NCI-H2029 (cell line): ENCODE measurements at regions not wholly inside any gene's neighbourhood (a gene's known extent, or its start where the extent isn't known, plus 50 kb on each side); places are given as distances from the start of the nearest gene placed in this dataset.

ENCODE experiments used
- DNase-seq: peaks from one replicate; lab custom pipeline; 2025; lab: John Stamatoyannopoulos, UW

- no peak for DNase-seq
These were observed 140.2 kb upstream of the MOCS1 start for GRCh38 chr6:40074306-40075055.

GRCh38 chr6:40066372-40066771, 132.1 kb upstream of the MOCS1 start:
- DNase-seq, result no peak

DNA sequence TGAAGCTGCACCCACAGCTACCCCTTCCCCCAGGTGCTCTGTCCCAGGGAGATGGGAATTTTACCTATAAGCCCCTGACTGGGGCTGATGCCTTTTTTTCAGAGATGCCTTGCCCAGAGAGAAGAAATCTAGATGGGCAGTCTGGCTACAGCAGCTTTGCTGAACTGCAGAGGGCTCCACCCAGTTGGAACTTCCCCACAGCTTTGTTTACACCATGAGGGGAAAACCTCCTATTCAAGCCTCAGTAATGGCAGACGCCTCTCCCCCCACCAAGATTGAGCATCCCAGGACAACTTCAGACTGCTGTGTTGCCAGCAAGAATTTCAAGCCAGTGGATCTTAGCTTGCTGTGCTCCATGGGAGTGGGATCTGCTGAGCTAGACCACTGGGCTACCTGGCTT, 122.6 kb upstream of the MOCS1 start:
- no peak for DNase-seq

GRCh38 chr6:40054602-40055001, 120.3 kb upstream of the MOCS1 start:
- no peak for DNase-seq

GRCh38 chr6:40054186-40054585, 119.9 kb upstream of the MOCS1 start:
- no peak for DNase-seq

GRCh38 chr6:40049128-40049527, 114.9 kb upstream of the MOCS1 start:
- no peak for DNase-seq

DNA sequence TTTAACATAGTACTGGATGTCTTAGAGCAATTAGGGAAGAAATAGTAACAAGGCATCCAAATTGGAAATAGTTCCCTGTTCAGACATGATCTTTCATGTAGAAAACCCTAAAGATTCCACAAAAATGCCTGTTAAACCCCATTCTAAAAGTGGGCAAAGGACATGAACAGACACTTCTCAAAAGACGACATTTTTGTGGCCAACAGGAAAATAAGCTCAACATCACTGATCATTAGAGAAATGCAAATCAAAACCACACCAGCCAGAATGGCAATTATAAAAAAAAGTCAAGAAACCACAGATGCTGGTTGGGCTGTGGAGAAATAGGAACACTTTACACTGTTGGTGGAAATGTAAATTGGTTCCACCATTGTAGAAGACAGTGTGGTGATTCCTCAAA, 109.9 kb upstream of the MOCS1 start:
- no peak for DNase-seq

GRCh38 chr6:40042232-40042631, 108.0 kb upstream of the MOCS1 start:
- no peak for DNase-seq

DNA sequence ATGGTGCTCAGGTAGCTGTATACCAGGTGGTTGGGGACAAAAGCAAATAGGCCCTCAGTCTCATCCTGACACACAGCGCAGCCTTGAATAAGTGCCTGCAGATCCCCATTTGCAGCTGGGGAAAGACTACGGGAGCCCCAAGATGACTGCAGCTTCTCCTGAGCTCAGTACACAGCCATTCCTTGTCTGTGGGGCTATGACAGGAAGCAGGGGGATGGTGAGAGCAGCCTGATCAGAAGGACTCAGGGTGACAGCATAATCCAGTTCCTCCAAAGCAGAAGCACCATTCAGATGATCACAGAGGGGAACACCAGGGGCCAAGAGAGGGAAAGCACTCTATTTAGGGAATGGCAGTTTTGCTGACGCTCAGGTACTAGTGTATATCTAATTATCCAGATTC, 104.8 kb upstream of the MOCS1 start:
- DNase-seq, result no peak

- no peak for DNase-seq
These were observed 104.4 kb upstream of the MOCS1 start for GRCh38 chr6:40038626-40039025.

- no peak for DNase-seq
These were observed 103.0 kb upstream of the MOCS1 start for GRCh38 chr6:40037271-40037670.

DNA sequence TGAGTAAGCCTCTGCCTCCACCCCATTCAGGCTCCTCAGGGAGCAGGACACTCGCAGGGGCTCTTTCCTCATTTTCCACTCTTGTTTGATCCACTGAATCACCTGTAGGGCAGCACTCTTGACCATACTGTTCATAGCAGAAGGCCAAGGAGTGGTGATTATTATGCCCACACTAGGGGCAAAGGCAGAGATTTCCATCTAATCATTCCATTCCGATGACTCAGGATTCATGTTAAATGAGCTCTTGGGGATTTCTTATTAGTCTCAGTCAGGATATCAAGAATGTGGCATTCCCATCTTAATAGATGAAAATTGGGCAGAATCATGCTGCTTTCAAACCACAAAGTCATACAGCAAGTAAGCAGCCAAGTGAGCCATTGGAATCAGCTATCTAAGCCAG, 101.9 kb upstream of the MOCS1 start:
- DNase-seq, result no peak

DNA sequence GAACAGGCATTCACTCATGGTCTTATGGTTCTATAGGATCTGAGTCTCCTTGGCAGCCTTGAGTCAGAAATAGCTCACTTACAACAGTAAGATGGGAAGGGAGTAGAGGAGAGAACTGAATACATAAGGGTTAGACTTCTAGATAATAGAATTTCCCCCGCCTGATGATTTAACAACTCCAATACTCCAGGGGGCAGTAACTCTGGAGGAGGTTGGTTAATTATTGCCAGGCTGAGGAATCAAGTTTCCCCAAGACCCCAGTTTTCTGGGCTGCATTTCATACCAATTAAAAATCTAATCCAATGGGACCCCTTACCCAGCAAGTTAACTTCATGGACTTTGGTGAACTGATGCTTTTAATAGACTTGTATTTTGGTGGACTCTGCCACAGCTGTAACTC, 94.2 kb upstream of the MOCS1 start:
- no peak for DNase-seq

DNA sequence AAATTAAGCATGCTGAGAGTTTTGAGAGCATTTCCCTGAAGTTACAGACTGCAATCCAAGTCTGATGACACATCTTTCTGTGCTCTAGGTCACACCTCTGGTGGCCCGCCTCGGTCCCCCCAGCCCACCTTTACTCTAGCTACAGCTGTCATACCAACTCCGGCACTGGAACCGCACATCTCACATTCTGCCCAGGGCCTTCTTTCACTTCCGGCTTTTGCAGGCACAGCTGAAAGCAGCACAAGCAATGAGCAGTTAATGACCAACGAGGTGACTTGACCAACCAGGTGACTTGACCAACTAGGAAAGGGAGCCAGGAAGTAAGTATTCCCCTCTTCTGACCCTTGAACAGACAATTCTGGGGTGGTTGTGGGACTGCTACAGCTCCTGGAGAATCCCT, 88.6 kb upstream of the MOCS1 start:
- no peak for DNase-seq

DNA sequence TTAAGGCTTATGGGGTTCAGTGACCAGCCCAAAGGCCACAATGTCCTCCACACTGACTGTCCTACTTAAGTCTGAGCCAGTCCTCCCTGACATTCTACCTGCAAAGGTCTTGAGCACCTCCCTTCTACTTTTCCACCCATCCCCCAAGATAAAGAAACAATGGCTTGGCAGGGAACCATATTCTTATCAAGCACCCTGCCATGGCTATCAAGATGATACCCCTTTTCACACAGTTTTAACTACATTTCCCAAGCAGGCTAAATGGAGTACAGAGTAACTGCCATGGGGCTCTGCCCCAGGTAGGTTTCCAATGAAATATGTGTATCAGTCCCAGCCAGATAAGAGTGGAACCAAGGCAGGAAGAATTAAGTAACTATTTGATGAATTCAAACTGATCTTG, 85.9 kb upstream of the MOCS1 start:
- no peak for DNase-seq

DNA sequence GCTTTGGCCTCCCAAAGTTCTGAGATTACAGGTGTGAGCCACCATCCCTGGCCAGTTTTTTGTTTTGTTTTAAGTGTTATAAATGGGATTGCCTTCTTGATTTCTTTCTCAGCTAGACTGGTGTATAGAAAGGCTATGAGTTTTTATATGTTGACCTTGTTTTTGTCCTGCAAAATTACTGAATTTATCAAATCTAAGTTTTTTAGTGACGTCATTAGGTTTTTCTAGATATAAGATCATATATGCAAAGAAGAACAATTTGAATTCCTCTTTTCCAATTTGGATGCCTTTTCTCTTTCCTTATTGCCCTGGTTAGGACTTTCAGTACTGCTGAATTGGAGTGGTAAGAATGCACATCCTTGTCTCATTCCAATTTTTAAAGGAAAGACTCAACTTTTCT, 81.3 kb upstream of the MOCS1 start:
- DNase-seq, result no peak

DNA sequence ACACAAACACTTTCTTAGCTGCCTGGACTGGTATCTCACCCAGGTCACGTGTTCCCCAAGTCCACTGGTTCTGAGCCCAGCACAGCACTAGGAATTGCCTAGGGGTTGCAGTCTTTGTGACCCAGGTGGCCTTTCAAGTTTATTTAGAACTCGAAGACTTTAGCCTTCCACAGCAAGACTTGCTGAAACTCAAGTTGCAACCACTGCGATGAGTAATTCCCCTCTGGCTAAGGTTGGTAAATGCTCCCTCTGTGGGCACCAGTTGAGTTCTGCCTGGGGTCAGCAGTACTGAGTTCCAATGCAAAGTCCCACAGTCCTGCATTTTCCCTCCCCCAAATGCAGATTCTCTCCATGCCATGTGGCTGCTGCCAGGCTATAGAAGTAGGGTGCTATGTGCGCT, 77.6 kb upstream of the MOCS1 start:
- no peak for DNase-seq

DNA sequence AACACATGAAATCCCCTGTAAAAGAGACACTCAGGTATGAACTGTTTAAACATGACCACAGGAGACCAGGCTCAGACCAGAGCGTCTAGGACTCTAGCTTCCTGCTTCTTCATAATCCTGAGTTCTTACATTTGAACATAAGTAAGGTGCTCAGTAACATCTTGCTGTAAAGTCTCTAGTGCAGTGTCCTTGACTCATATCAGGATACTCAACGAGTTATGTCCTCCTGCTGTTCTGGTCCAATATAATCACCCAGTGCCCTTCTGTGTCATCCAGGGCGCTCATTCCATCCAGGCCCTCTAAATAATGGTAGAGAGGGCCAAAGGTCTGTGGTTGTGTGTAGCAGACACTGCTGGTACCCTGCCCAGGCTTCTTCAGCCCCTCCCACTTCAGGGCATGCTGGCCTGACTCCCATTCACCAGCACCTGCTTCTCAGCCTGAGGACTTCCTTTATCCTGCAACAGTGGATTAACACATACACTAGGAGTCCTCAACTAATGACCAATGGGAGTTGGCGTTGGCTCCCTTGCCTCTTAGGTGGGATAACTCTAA, 66.8 kb upstream of the MOCS1 start:
- DNase-seq, result peak; percentile 71

- DNase-seq, result no peak
These were observed 65.0 kb upstream of the MOCS1 start for GRCh38 chr6:39999006-39999867.

DNA sequence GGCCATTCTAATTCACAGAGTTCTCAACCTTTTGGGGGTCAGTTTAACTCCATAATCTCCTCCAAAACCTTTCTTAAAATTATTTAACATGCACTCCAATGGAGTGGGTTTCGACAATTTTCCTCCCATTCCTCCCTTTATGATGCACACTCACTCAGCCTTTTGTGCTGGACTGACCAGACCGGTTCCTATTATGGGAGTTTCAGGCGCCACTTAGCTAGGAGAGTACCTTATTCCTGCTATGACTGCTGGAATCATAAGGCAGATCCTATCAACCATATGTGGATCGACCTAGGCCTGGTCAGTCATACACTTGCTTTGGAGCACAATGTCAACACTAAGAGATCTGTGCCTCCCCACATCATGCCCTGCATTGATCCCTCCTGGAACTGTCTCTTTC, 63.9 kb upstream of the MOCS1 start:
- DNase-seq, result peak; percentile 14

DNA sequence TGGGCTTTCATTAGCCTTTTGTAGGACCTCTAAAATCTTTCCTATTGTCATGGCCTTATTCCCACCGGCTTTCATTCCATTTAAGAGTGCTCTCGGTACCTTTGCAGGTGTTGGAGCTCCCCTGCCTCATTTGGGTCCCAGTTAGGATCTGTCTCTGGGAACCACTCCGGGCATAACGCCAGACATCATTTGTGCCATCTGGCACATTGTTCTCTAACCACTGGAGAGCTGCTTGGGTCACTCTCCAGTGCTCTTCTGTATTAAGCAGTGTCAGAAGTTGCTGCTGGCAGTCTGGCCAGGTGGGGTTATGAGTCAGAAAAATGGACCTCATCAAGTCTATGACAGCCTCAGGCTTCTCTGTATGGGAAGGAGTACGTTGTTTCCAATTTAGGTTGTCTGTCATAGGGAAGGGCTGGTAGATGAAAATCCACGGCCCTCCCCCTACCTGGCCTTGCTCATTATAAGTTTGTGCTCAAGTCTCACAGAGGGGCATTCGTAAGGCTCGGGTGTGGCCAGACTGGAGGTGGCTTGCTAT, 62.9 kb upstream of the MOCS1 start:
- peak; percentile 73 for DNase-seq

DNA sequence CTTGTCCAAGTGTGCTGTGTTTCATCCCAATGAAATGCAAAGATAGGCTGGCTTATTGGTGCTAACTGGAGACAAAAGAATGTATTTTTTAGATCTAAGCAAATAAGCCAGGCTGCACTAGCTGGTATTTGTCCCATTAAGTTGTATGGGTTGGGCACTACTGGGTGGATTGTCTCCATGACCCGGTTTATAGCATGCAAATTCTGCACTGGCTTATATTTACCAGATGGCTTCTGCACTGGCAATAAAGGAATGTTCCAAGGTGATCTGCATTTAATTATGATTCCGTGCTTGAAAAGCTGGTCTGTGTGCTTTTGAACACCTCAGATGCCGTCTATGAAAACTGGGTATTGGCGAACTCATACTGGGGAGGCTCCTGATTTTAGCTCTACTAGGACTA, 61.4 kb upstream of the MOCS1 start:
- DNase-seq, result no peak
